ENCODE measurements at regions not wholly inside any gene's neighbourhood (a gene's known extent, or its start where the extent isn't known, plus 50 kb on each side); places are given as distances from the start of the nearest gene placed in this dataset.

GRCh38 chr11:92826136-92826535, 143.3 kb upstream of the MTNR1B start:
- Histone ChIP-seq H3K36me3 (no peaks in the 10 kb centered on the region), H3K4me1 (peaks cover 35% of the 10 kb centered on the region), H3K4me2 (no peak overlapping the region), H3K9me3 (ENCODE audit: low read depth) (no peaks in the 10 kb centered on the region), H4K20me1 (ENCODE audit: low read depth) (no peaks in the 10 kb centered on the region), H2AFZ (replicated peaks) (no peak overlapping the region), H3K9ac (no peak overlapping the region), H3K27ac (no peak overlapping the region), H3K79me2 (ENCODE audit: low read depth) (no peaks in the 10 kb centered on the region), H3K27me3 (no peaks in the 10 kb centered on the region), H3F3A (ENCODE audit: low read depth) (peaks cover 15% of the 10 kb centered on the region), H3K4me3 (no peak overlapping the region)
- H3K27ac Mint-ChIP-seq, result no peak overlapping the region
- TF ChIP-seq, protein P1, sequence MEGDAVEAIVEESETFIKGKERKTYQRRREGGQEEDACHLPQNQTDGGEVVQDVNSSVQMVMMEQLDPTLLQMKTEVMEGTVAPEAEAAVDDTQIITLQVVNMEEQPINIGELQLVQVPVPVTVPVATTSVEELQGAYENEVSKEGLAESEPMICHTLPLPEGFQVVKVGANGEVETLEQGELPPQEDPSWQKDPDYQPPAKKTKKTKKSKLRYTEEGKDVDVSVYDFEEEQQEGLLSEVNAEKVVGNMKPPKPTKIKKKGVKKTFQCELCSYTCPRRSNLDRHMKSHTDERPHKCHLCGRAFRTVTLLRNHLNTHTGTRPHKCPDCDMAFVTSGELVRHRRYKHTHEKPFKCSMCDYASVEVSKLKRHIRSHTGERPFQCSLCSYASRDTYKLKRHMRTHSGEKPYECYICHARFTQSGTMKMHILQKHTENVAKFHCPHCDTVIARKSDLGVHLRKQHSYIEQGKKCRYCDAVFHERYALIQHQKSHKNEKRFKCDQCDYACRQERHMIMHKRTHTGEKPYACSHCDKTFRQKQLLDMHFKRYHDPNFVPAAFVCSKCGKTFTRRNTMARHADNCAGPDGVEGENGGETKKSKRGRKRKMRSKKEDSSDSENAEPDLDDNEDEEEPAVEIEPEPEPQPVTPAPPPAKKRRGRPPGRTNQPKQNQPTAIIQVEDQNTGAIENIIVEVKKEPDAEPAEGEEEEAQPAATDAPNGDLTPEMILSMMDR (IDR thresholded peaks at IDR 0.05), result no peak
- no peak for TF ChIP-seq EZH2phosphoT487 (IDR thresholded peaks at IDR 0.05)
- TF ChIP-seq EZH2 (IDR thresholded peaks at IDR 0.05), result no peak
- no peak overlapping the region for H3K4me3 Mint-ChIP-seq
- peaks cover 30% of the 10 kb centered on the region for H3K4me1 Mint-ChIP-seq
- DNase-seq (ENCODE audit: low spot score), result no peak
- peaks cover 3% of the 10 kb centered on the region for H3K27me3 Mint-ChIP-seq (ENCODE audit: insufficient read depth, low read depth)
- H3K36me3 Mint-ChIP-seq, result peaks cover 2% of the 10 kb centered on the region
- H3K9me3 Mint-ChIP-seq, result no peaks in the 10 kb centered on the region

- Mint-ChIP-seq H3K27ac (no peak overlapping the region), H3K9me3 (no peaks in the 10 kb centered on the region), H3K27me3 (ENCODE audit: insufficient read depth, low read depth) (peaks cover 3% of the 10 kb centered on the region), H3K4me3 (no peak overlapping the region), H3K36me3 (peaks cover 2% of the 10 kb centered on the region), H3K4me1 (peaks cover 30% of the 10 kb centered on the region)
- H3K79me2 ChIP-seq (ENCODE audit: low read depth), result no peaks in the 10 kb centered on the region
- no peak overlapping the region for H2AFZ ChIP-seq (replicated peaks)
- no peak overlapping the region for H3K9ac ChIP-seq
- H3K27me3 ChIP-seq, result no peaks in the 10 kb centered on the region
- no peak overlapping the region for H3K4me3 ChIP-seq
- TF ChIP-seq, protein P1 (IDR thresholded peaks at IDR 0.05), result peak; percentile 5
- TF ChIP-seq EZH2 (IDR thresholded peaks at IDR 0.05), result no peak
- TF ChIP-seq EZH2phosphoT487 (IDR thresholded peaks at IDR 0.05), result no peak
- no peaks in the 10 kb centered on the region for H3K36me3 ChIP-seq
- no peak overlapping the region for H3K27ac ChIP-seq
- no peak overlapping the region for H3K4me2 ChIP-seq
- H3K4me1 ChIP-seq, result peaks cover 30% of the 10 kb centered on the region
- no peaks in the 10 kb centered on the region for H3K9me3 ChIP-seq (ENCODE audit: low read depth)
- H3F3A ChIP-seq (ENCODE audit: low read depth), result peaks cover 13% of the 10 kb centered on the region
- DNase-seq (ENCODE audit: low spot score), result no peak
- no peaks in the 10 kb centered on the region for H4K20me1 ChIP-seq (ENCODE audit: low read depth)
Observed at GRCh38 chr11:92826603-92827002, 142.8 kb upstream of the MTNR1B start.

- DNase-seq (ENCODE audit: low spot score), result no peak
- Mint-ChIP-seq H3K4me3 (no peak overlapping the region), H3K4me1 (peaks cover 30% of the 10 kb centered on the region), H3K27me3 (ENCODE audit: insufficient read depth, low read depth) (peaks cover 3% of the 10 kb centered on the region), H3K36me3 (peaks cover 6% of the 10 kb centered on the region), H3K9me3 (no peaks in the 10 kb centered on the region), H3K27ac (peak overlapping the region; percentile 15)
- Histone ChIP-seq H3K9me3 (ENCODE audit: low read depth) (no peaks in the 10 kb centered on the region), H4K20me1 (ENCODE audit: low read depth) (no peaks in the 10 kb centered on the region), H2AFZ (replicated peaks) (no peak overlapping the region), H3K27ac (no peak overlapping the region), H3K27me3 (no peaks in the 10 kb centered on the region), H3K36me3 (no peaks in the 10 kb centered on the region), H3K4me3 (no peak overlapping the region), H3K79me2 (ENCODE audit: low read depth) (no peaks in the 10 kb centered on the region), H3F3A (ENCODE audit: low read depth) (peaks cover 13% of the 10 kb centered on the region), H3K4me2 (no peak overlapping the region), H3K4me1 (peaks cover 29% of the 10 kb centered on the region), H3K9ac (no peak overlapping the region)
- TF ChIP-seq, protein P1 (IDR thresholded peaks at IDR 0.05), result no peak
- no peak for TF ChIP-seq EZH2 (IDR thresholded peaks at IDR 0.05)
- TF ChIP-seq EZH2phosphoT487 (IDR thresholded peaks at IDR 0.05), result no peak
Observed at GRCh38 chr11:92827132-92827531, 142.3 kb upstream of the MTNR1B start.
